ENCODE measurements at regions not wholly inside any gene's neighbourhood (a gene's known extent, or its start where the extent isn't known, plus 50 kb on each side); places are given as distances from the start of the nearest gene placed in this dataset. TPM values are rescaled to one million over a fixed set of nuclear protein-coding genes. Genes with fewer than 3 reads are reported as not detected.

- H3K9me3 Mint-ChIP-seq = peaks cover 14% of the 10 kb centered on the region
- intact Hi-C loops (cut with micrococcal nuclease) = no loop called here
- peaks cover 12% of the 10 kb centered on the region for H3K27me3 Mint-ChIP-seq (ENCODE audit: low read depth)
- peaks cover 1% of the 10 kb centered on the region for H3K36me3 Mint-ChIP-seq (ENCODE audit: low read depth)
- no peak overlapping the region for H3K27ac Mint-ChIP-seq
- no peak overlapping the region for H3K4me3 Mint-ChIP-seq
- H3K4me1 Mint-ChIP-seq (ENCODE audit: low read depth) = no peaks in the 10 kb centered on the region
- DNase-seq = no peak
- CTCF ChIA-PET = no interaction called here
These were observed 60.8 kb upstream of the GOLIM4 start for GRCh38 chr3:168156479-168156878.

DNA sequence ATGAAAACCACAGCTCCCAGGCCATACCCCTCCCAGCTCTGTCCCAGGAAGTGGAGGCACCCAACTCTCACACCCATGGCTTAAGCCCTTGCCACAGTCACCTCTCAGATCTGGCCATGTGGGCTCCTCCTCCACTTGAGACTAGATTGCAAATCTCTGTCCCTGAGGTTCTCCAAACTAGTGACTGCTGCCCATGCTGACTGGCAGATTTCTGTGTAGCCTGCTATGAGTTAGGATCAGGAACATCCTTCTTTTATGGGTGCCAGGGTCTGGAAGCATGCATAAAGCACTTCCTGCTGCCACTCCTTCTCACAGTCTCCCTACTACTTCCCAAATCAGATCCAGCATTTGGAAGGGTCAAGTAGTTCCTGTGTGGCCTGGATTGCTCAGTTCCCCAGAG is 59.6 kb upstream of the GOLIM4 start:
- peaks cover 1% of the 10 kb centered on the region for H3K36me3 Mint-ChIP-seq (ENCODE audit: low read depth)
- CTCF ChIA-PET = no interaction called here
- no peak overlapping the region for H3K27ac Mint-ChIP-seq
- DNase-seq = no peak
- intact Hi-C loops (cut with micrococcal nuclease) = no loop called here
- H3K9me3 Mint-ChIP-seq = peaks cover 17% of the 10 kb centered on the region
- H3K4me3 Mint-ChIP-seq = no peak overlapping the region
- peaks cover 12% of the 10 kb centered on the region for H3K27me3 Mint-ChIP-seq (ENCODE audit: low read depth)
- H3K4me1 Mint-ChIP-seq (ENCODE audit: low read depth) = no peaks in the 10 kb centered on the region

DNA sequence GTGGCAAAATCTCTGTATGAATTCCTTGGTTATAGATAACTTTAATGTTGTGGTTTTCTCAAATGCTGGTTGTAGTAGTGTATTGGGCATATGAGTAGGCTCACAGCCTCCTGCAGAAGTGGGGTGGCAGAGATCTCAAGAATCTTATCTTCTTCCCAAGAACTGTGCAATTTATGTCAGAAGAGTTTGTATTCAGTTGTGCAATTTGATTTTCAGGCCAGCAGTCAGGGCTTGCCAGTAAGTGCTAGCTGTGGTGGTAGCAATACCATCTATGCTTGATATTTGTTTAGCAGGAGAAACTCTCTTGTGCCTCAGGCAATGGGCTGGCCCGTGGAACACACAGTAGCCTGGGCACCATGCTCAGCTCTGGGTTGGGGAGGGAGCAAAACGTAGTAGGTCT is 58.4 kb upstream of the GOLIM4 start:
- CTCF ChIA-PET = no interaction called here
- Mint-ChIP-seq H3K27me3 (ENCODE audit: low read depth) (peaks cover 12% of the 10 kb centered on the region), H3K36me3 (ENCODE audit: low read depth) (peaks cover 1% of the 10 kb centered on the region), H3K9me3 (peaks cover 17% of the 10 kb centered on the region), H3K4me3 (no peak overlapping the region), H3K4me1 (ENCODE audit: low read depth) (no peaks in the 10 kb centered on the region), H3K27ac (no peak overlapping the region)
- no peak for DNase-seq
- intact Hi-C loops (cut with micrococcal nuclease) = no loop called here

GRCh38 chr3:168152149-168152548 is 56.4 kb upstream of the GOLIM4 start:
- peaks cover 1% of the 10 kb centered on the region for H3K36me3 Mint-ChIP-seq (ENCODE audit: low read depth)
- H3K9me3 Mint-ChIP-seq = peaks cover 17% of the 10 kb centered on the region
- peaks cover 10% of the 10 kb centered on the region for H3K27me3 Mint-ChIP-seq (ENCODE audit: low read depth)
- DNase-seq = no peak
- CTCF ChIA-PET = no interaction called here
- intact Hi-C loops (cut with micrococcal nuclease) = no loop called here
- H3K4me1 Mint-ChIP-seq (ENCODE audit: low read depth) = no peaks in the 10 kb centered on the region
- no peak overlapping the region for H3K27ac Mint-ChIP-seq
- no peak overlapping the region for H3K4me3 Mint-ChIP-seq

Small RNAs in the stretch of these regions (microRNA-seq; reads per million reads assigned to microRNA genes)
- not detected for gene MIR551B (ENCODE audit: borderline microRNAs expressed, borderline replicate concordance)

All from activated naive CD4-positive, alpha-beta T cell treated with anti-CD3 and anti-CD28 coated beads for 36 hours (primary cell).